Astrocyte (in vitro differentiated cells and primary cell): ENCODE measurements at regions not wholly inside any gene's neighbourhood (a gene's known extent, or its start where the extent isn't known, plus 50 kb on each side); places are given as distances from the start of the nearest gene placed in this dataset.

Experiments
- CTCF ChIP-seq: IDR thresholded peaks from 2 replicates; pipeline ENCODE4 v1.5.1; 2011; ENCODE audit warnings: low read depth, mild to moderate bottlenecking, inconsistent platforms, low read length, moderate library complexity; ENCODE audit not compliant: insufficient read depth
- EZH2 ChIP-seq: IDR thresholded peaks from 2 replicates; pipeline ENCODE4 v1.6.1; 2012; ENCODE audit warnings: mild to moderate bottlenecking, low read length, inconsistent platforms; ENCODE audit not compliant: insufficient read depth

GRCh38 chr1:106043971-106044370 lies 1012.5 kb upstream of the PRMT6 start:
- no peak for TF ChIP-seq CTCF
- no peak for TF ChIP-seq EZH2
